CD4-positive, alpha-beta T cell (primary cell): ENCODE measurements at regions not wholly inside any gene's neighbourhood (a gene's known extent, or its start where the extent isn't known, plus 50 kb on each side); places are given as distances from the start of the nearest gene placed in this dataset.
"Not testable (repeated sequence)": the region's sequence is repeated elsewhere in the genome, so short reads cannot be mapped to it uniquely, and the experiment has no call there.

Source experiments
- ATAC-seq: fragments of 200-7000 bp; cut with Tn5 transposase; one replicate; pipeline ENCODE4 v1.10.0; 2022; ENCODE audit warnings: mild to moderate bottlenecking; ENCODE audit not compliant: poor library complexity
- CTCF ChIA-PET: fragments of 350-600 bp; sonication (Branson Sonifier 250); formaldehyde crosslinking; loops from one replicate; lab custom pipeline; 2021; ENCODE audit warnings: antibody characterized with exemption, inconsistent platforms; lab: Charles Lee
- POLR2A ChIA-PET: fragments of 350-600 bp; sonication (Branson Sonifier 250); formaldehyde crosslinking; loops from one replicate; lab custom pipeline; 2021; ENCODE audit warnings: antibody characterized with exemption, inconsistent platforms; lab: Charles Lee
- DNase-seq, 14 experiments: peaks; one replicate each; pipeline ENCODE4 v3.0.0-alpha.2; 2013 to 2020; ENCODE audit warnings: mixed read lengths in 2 of 14
- H3K27ac ChIP-seq, 2 donors: one replicate each; pipeline versions ENCODE4 v1.5.1 to v1.7.0; 2013; ENCODE audit warnings: low read length in 2 of 2, low read depth in 1 of 2, mild to moderate bottlenecking in 1 of 2
- H3K27me3 ChIP-seq, 2 experiments: 1 replicate in 1 of 2; 2 replicates in 1 of 2; pipeline versions ENCODE4 v1.6.1 to v1.7.0; 2013; ENCODE audit warnings: low read length in 2 of 2, control low read depth in 1 of 2, mild to moderate bottlenecking in 1 of 2, moderate library complexity in 1 of 2; ENCODE audit not compliant: insufficient read depth in 2 of 2, control insufficient read depth in 1 of 2
- H3K36me3 ChIP-seq: one replicate; pipeline ENCODE4 v1.6.1; 2013; ENCODE audit warnings: low read length, control low read depth; ENCODE audit not compliant: insufficient read depth
- H3K4me1 ChIP-seq: one replicate; pipeline ENCODE4 v1.6.1; 2013; ENCODE audit warnings: low read length, control low read depth; ENCODE audit not compliant: insufficient read depth
- H3K4me3 ChIP-seq: one replicate; pipeline ENCODE4 v1.5.1; 2013; ENCODE audit warnings: mild to moderate bottlenecking, low read length, moderate library complexity
- H3K9me3 ChIP-seq, 2 experiments: 1 replicate in 1 of 2; 2 replicates in 1 of 2; pipeline versions ENCODE4 v1.6.1 to v1.7.0; 2013; ENCODE audit warnings: low read length in 2 of 2, mild to moderate bottlenecking in 2 of 2, control low read depth in 1 of 2, moderate library complexity in 1 of 2; ENCODE audit not compliant: control insufficient read depth in 1 of 2, insufficient read depth in 1 of 2
- H3K27ac Mint-ChIP-seq: one replicate; pipeline ENCODE4 v1.8.0; 2020; ENCODE audit warnings: mixed read lengths
- H3K27me3 Mint-ChIP-seq: one replicate; pipeline ENCODE4 v1.8.0; 2021; ENCODE audit warnings: mixed read lengths
- H3K36me3 Mint-ChIP-seq: one replicate; pipeline ENCODE4 v1.8.0; 2021; ENCODE audit warnings: low read depth, mixed read lengths
- H3K4me1 Mint-ChIP-seq: one replicate; pipeline ENCODE4 v1.8.0; 2021; ENCODE audit warnings: low read depth, mixed read lengths
- H3K4me3 Mint-ChIP-seq: one replicate; pipeline ENCODE4 v1.8.0; 2020; ENCODE audit warnings: mild to moderate bottlenecking, mixed read lengths
- H3K9me3 Mint-ChIP-seq: one replicate; pipeline ENCODE4 v1.8.0; 2020; ENCODE audit warnings: mixed read lengths
- intact Hi-C, 2 experiments: fragments of 100-400 bp; cut with DNase I in 1 of 2; cut with micrococcal nuclease in 1 of 2; formaldehyde crosslinking; loops; one replicate each; pipeline versions ENCODE4 v1.15.1 to v1.9.0; 2023 to 2025; cut with DNase I, micrococcal nuclease
- TF ChIP-seq, protein P1 (sequence below): fragments of 200-600 bp; IDR thresholded peaks from one replicate; pipeline ENCODE4 v1.8.0; 2022; ENCODE audit warnings: antibody characterized with exemption, mild to moderate bottlenecking

DNA sequence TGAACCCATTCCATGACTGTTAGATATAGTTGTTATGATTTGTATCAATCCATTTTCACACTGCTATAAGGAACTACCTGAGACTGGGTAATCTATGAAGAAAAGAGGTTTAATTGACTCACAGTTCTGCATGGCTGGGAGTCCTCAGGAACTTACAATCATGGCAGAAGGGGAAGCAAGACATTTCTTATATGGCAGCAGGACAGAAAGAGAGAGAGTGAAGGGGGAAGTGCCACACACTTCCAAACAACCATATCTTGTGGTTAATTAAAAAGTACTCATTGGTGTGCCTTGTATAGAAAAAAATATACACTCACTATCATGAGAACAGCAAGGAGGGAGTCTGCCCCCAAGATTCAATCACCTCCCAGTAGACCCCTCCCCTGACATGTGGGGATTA is 137.6 kb upstream of the NBPF11 start:
- Mint-ChIP-seq H3K9me3 (no peaks in the 10 kb centered on the region), H3K27ac (no peak overlapping the region), H3K36me3 (no peaks in the 10 kb centered on the region), H3K27me3 (peaks cover 9% of the 10 kb centered on the region), H3K4me3 (no peak overlapping the region), H3K4me1 (no peaks in the 10 kb centered on the region)
- no peaks in the 10 kb centered on the region for H3K36me3 ChIP-seq
- ATAC-seq (no peak), DNase-seq (no peak)
- no peak overlapping the region for H3K27ac ChIP-seq
- no peak overlapping the region for H3K4me3 ChIP-seq
- intact Hi-C loops, result no loop called here
- peaks cover 0 to 5% of the 10 kb centered on the region in 2 experiments for H3K27me3 ChIP-seq
- TF ChIP-seq, protein P1, sequence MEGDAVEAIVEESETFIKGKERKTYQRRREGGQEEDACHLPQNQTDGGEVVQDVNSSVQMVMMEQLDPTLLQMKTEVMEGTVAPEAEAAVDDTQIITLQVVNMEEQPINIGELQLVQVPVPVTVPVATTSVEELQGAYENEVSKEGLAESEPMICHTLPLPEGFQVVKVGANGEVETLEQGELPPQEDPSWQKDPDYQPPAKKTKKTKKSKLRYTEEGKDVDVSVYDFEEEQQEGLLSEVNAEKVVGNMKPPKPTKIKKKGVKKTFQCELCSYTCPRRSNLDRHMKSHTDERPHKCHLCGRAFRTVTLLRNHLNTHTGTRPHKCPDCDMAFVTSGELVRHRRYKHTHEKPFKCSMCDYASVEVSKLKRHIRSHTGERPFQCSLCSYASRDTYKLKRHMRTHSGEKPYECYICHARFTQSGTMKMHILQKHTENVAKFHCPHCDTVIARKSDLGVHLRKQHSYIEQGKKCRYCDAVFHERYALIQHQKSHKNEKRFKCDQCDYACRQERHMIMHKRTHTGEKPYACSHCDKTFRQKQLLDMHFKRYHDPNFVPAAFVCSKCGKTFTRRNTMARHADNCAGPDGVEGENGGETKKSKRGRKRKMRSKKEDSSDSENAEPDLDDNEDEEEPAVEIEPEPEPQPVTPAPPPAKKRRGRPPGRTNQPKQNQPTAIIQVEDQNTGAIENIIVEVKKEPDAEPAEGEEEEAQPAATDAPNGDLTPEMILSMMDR, result no peak
- no peaks in the 10 kb centered on the region for H3K4me1 ChIP-seq
- POLR2A ChIA-PET, result no interaction called here
- H3K9me3 ChIP-seq, result peaks cover 0 to 4% of the 10 kb centered on the region in 2 experiments
- CTCF ChIA-PET, result no interaction called here

DNA sequence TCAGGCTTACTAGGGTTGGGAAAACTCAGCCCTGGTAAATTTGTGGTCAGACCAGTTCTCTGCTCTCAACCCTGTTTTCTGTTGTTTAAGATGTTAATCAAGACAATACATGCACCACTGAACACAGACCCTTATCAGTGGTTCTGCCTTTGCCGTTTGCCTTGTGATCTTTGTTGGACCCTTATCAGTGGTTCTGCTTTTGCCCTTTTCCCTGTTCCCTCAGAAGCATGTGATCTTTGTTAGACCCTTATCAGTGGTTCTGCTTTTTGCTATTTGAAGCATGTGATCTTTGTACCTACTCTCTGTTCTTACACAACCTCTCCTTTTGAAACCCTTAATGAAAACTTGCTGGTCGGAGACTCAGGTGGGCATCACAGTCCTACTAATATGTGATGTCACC is 133.9 kb upstream of the NBPF11 start:
- H3K36me3 Mint-ChIP-seq, H3K4me3 ChIP-seq, CTCF ChIA-PET, H3K9me3 ChIP-seq, H3K27ac Mint-ChIP-seq, intact Hi-C loops, H3K9me3 Mint-ChIP-seq, H3K27me3 Mint-ChIP-seq, H3K4me1 ChIP-seq, H3K27me3 ChIP-seq, DNase-seq, H3K4me1 Mint-ChIP-seq, ATAC-seq, H3K27ac ChIP-seq, POLR2A ChIA-PET, H3K36me3 ChIP-seq, H3K4me3 Mint-ChIP-seq: not testable (repeated sequence)

DNA sequence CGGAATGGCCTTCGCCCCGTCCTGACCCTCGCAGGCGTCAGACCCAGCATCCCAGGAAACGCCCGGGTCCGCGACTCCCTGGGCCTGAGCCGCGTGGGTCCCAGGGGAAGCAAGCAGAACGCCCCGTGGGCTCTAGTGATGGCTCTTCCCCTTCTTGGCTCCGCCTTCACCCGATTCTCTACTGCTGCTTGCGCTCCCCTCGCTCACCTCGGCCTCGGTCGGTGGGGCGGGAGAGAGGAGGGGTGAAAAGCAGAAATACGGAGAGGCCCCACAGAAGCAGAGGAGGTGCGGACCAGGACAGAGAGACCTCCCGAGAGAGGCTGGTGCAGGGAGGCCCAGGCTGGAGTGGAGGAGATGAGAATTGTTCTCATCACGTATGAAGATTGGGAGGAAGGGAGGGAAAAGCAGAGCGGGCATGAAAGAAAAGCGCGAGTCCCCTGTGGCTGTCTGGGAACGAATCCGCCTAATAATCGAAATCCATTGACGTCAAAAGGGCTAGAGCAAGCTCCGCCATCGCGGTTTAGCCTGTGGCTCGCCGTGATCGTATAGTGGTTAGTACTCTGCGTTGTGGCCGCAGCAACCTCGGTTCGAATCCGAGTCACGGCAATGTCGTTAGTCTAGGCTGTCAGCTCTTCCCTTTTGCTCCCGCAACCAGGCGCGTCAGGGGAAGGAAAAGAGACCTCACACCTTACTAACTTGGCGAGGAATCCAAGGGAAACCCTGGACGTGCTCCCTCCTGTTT is 128.9 kb upstream of the NBPF11 start:
- POLR2A ChIA-PET, H3K9me3 ChIP-seq, H3K9me3 Mint-ChIP-seq, H3K36me3 ChIP-seq, H3K27me3 ChIP-seq, H3K27ac ChIP-seq, H3K4me1 ChIP-seq, CTCF ChIA-PET: not testable (repeated sequence)
- H3K4me3 Mint-ChIP-seq, result peak overlapping the region; percentile 90
- ATAC-seq, result peak; percentile 88
- H3K4me3 ChIP-seq, result peak overlapping the region; percentile 45
- peak overlapping the region; percentile 89 for H3K27ac Mint-ChIP-seq
- intact Hi-C loops, result loop anchor here in 1 of 2 experiments (5.0 kb wide), 1 partner anchor 56 kb away; no protein-coding TSS in a partner anchor
- peaks cover 17% of the 10 kb centered on the region for H3K4me1 Mint-ChIP-seq
- peaks cover 29% of the 10 kb centered on the region for H3K27me3 Mint-ChIP-seq
- H3K36me3 Mint-ChIP-seq, result peaks cover 12% of the 10 kb centered on the region
- DNase-seq, result peak in 1 of 14 experiments; percentile 33

DNA sequence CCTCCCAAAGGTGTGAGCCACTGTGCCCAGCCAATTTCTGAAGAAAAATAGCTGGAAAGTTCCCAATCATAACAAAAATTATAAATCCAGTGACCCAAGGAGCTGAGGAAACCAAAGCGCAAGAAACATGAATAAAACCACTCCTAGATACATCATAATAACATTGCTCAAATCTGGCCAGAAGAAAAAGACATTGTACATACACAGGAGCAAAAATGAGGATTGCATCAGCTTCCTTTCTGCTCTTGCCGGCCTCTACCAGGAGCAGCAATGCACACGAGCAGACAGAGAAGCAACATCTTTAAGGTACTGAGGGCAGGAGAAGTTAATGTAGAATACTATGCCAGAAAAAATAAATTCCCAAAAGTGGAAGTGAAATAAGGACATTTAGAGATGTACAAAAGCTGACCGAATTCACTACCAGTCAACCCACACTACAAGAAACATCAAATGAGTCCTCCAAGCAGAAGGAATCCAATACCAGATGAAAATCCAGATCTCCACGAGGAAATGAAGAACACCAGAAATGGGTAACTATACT is 127.0 kb upstream of the NBPF11 start:
- POLR2A ChIA-PET, result interaction anchor here (1.6 kb wide), 1 partner anchor 16 kb away, joined by 7 read pairs; no protein-coding TSS in a partner anchor
- peaks cover 17% of the 10 kb centered on the region for H3K4me1 Mint-ChIP-seq
- H3K9me3 Mint-ChIP-seq, CTCF ChIA-PET, intact Hi-C loops, H3K36me3 ChIP-seq, H3K4me3 ChIP-seq, H3K27ac ChIP-seq, H3K9me3 ChIP-seq, H3K27ac Mint-ChIP-seq, DNase-seq, H3K4me1 ChIP-seq, ATAC-seq: not testable (repeated sequence)
- peaks cover 0 to 19% of the 10 kb centered on the region in 2 experiments for H3K27me3 ChIP-seq
- peaks cover 40% of the 10 kb centered on the region for H3K27me3 Mint-ChIP-seq
- peaks cover 12% of the 10 kb centered on the region for H3K36me3 Mint-ChIP-seq
- peak overlapping the region; percentile 1 for H3K4me3 Mint-ChIP-seq

DNA sequence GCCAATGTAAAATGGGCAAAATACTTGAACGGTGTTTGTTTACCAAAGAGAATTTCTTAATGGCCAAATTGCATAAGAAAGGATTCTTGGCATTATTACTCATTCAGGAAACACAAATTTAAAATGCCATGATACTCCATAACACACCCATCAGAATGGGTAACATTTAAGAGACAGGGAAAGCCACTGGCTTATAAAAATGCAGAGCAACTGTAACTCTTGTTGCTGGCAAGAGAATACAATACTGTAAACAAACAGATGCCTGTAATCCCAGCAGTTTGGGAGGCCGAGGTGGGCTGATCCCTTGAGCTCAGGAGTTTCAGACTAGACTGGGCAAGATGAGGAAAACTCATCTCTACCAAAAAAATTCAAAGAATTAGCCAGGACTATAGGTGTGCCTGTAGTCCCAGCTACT is 125.8 kb upstream of the NBPF11 start:
- DNase-seq, H3K9me3 Mint-ChIP-seq, H3K36me3 ChIP-seq, CTCF ChIA-PET, H3K9me3 ChIP-seq, ATAC-seq, intact Hi-C loops, H3K27ac Mint-ChIP-seq, H3K4me3 Mint-ChIP-seq, H3K27ac ChIP-seq, H3K4me1 ChIP-seq, H3K4me3 ChIP-seq, POLR2A ChIA-PET: not testable (repeated sequence)
- Mint-ChIP-seq H3K36me3 (peaks cover 12% of the 10 kb centered on the region), H3K4me1 (peaks cover 17% of the 10 kb centered on the region), H3K27me3 (peaks cover 52% of the 10 kb centered on the region)
- peaks cover 0 to 20% of the 10 kb centered on the region in 2 experiments for H3K27me3 ChIP-seq

DNA sequence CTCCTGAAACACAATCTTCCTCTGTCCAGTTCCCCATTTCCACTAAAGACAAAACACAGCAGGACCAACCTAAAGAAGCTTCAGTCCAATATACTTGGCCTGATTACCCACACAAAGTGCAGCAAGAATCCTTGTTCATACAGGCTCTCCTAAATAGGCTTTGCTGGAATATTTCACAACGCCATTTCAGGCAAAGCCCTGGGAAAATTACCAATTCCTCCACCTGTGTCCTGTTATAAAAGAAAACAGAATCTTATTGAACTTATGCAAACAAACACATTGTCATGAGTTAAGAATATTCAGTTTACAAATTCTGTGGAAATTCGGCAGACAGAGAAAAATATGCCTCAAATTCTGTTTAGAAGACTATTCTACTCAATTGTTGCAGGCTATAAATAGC is 115.0 kb upstream of the NBPF11 start:
- ATAC-seq, H3K9me3 Mint-ChIP-seq, H3K36me3 ChIP-seq, H3K27ac ChIP-seq, H3K9me3 ChIP-seq, H3K27me3 ChIP-seq, CTCF ChIA-PET, H3K27me3 Mint-ChIP-seq, POLR2A ChIA-PET, H3K36me3 Mint-ChIP-seq, intact Hi-C loops, H3K4me3 ChIP-seq, H3K27ac Mint-ChIP-seq, H3K4me3 Mint-ChIP-seq, DNase-seq: not testable (repeated sequence)
- H3K4me1 ChIP-seq, result peaks cover 12% of the 10 kb centered on the region
- H3K4me1 Mint-ChIP-seq, result peaks cover 15% of the 10 kb centered on the region
